Transverse colon (tissue), 3 donors: ENCODE measurements at regions not wholly inside any gene's neighbourhood (a gene's known extent, or its start where the extent isn't known, plus 50 kb on each side); places are given as distances from the start of the nearest gene placed in this dataset.

Experiments used
- POLR2A ChIP-seq: fragments of 450-650 bp; IDR thresholded peaks from one replicate; pipeline ENCODE4 v1.6.1; 2016; ENCODE audit warnings: antibody characterized with exemption, mild to moderate bottlenecking, moderate library complexity
- POLR2AphosphoS5 ChIP-seq, 3 donors: sonication (generic); formaldehyde crosslinking; IDR thresholded peaks; one replicate each; pipeline ENCODE4 v1.6.1; 2016; ENCODE audit warnings: antibody characterized with exemption in 3 of 3

GRCh38 chr13:73369095-73369494 is 310.3 kb downstream of the KLF5 start:
- TF ChIP-seq POLR2A (no peak), POLR2AphosphoS5 (IDR thresholded peaks at IDR 0.05) (no peak)
